ENCODE measurements at regions not wholly inside any gene's neighbourhood (a gene's known extent, or its start where the extent isn't known, plus 50 kb on each side); places are given as distances from the start of the nearest gene placed in this dataset.
"Not testable (repeated sequence)": the region's sequence is repeated elsewhere in the genome, so short reads cannot be mapped to it uniquely, and the experiment has no call there.

DNA sequence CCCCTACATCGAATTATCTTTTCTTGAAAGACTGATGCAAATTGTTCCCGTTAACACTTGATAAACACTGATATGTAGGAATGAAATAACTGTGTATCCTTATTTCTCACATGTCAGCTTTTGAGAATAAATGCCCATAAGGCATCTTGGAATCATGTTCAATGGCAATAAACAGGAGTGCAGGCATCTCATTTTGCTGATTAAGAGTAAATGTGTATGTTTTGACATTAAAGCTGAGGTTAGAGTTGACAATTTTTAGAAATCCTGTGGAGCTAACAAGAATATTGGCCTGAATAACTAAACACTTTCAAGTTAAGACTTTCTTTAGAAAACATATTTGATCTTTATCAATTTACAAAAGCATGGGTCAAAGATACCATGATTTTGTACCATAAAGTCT lies 646.2 kb upstream of the MIR17HG start:
- H3K36me3 ChIP-seq (ENCODE audit: insufficient read depth, low read length) = no peaks in the 10 kb centered on the region
- H3K9me3 ChIP-seq (ENCODE audit: control insufficient read depth, insufficient read depth, low read length) = no peaks in the 10 kb centered on the region
- no peaks in the 10 kb centered on the region for H3K4me1 ChIP-seq (ENCODE audit: insufficient read depth, low read length)
- no peak overlapping the region for H3K9ac ChIP-seq (ENCODE audit: low read depth, low read length)

DNA sequence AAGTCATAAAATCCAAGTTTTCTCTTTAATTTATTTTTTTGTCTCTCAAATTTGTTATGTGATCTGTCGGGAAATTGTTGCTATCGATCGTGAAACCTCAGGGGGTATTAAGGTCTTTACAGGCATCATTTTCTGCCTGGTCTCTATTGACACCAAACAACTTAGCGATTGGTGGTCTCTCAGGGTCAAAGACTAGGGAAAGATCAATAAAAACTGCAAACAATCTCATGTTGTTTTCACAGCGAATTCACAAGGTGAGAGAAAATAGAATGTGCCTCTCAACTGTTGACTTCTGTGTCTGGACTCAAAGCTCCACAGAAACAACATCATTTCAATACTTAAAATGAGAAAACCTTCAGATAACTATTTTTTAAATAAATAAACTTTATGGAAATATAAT lies 645.4 kb upstream of the MIR17HG start:
- Histone ChIP-seq H3K4me1 (ENCODE audit: insufficient read depth, low read length) (no peaks in the 10 kb centered on the region), H3K9me3 (ENCODE audit: control insufficient read depth, insufficient read depth, low read length) (no peaks in the 10 kb centered on the region), H3K9ac (ENCODE audit: low read depth, low read length) (no peak overlapping the region), H3K36me3 (ENCODE audit: insufficient read depth, low read length) (no peaks in the 10 kb centered on the region)

DNA sequence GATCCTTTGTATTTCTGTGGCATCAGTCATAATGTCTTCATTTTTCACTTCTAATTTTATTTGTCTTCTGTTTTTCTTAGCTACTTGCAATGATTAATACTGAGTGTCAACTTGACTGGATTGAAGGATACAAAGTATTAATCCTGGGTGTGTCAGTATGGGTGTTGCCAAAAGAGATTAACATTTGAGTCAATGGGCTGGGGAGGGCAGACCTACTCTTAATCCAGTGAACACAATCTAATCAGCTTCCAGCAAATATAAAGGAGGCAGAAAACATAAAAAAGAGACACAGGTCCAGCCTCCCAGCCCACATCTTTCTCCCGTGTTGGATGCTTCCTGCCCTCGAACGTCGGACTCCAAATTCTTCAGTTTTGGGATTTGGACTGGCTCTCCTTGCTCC lies 640.9 kb upstream of the MIR17HG start:
- no peaks in the 10 kb centered on the region for H3K4me1 ChIP-seq (ENCODE audit: insufficient read depth, low read length)

DNA sequence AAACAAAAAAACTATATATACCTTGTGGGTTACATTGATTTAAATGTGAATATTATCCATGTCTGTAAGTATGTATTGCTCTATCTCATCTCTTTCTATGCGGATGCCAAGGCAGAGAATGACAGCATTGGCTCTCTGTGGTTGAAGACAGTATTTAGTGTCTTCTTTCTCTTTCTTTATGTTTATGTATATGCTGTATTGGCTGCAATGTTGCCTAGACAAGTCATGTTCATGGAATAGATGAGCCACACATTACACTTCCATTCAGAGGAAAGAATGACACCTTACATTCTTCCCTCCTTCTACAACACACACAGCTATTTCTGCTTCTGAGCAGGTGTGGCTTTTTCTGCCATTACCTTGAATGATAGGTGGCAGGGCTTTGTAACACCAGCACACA lies 639.4 kb upstream of the MIR17HG start:
- Histone ChIP-seq H3K9ac (ENCODE audit: low read depth, low read length) (no peak overlapping the region), H3K36me3 (ENCODE audit: insufficient read depth, low read length) (no peaks in the 10 kb centered on the region), H3K4me1 (ENCODE audit: insufficient read depth, low read length) (no peaks in the 10 kb centered on the region), H3K9me3 (ENCODE audit: control insufficient read depth, insufficient read depth, low read length) (no peaks in the 10 kb centered on the region)

More for the DNA sequence above, 640.9 kb upstream of the MIR17HG start:
- Histone ChIP-seq H3K9ac (ENCODE audit: low read depth, low read length) (no peak overlapping the region), H3K9me3 (ENCODE audit: control insufficient read depth, insufficient read depth, low read length) (no peaks in the 10 kb centered on the region), H3K36me3 (ENCODE audit: insufficient read depth, low read length) (no peaks in the 10 kb centered on the region)

- no peak overlapping the region for H3K9ac ChIP-seq (ENCODE audit: low read depth, low read length)
- no peaks in the 10 kb centered on the region for H3K36me3 ChIP-seq (ENCODE audit: insufficient read depth, low read length)
- no peaks in the 10 kb centered on the region for H3K9me3 ChIP-seq (ENCODE audit: control insufficient read depth, insufficient read depth, low read length)
- no peaks in the 10 kb centered on the region for H3K4me1 ChIP-seq (ENCODE audit: insufficient read depth, low read length)
These were observed 638.2 kb upstream of the MIR17HG start for GRCh38 chr13:90709319-90709718.

GRCh38 chr13:90710164-90710759 lies 637.2 kb upstream of the MIR17HG start:
- no peak overlapping the region for H3K9ac ChIP-seq (ENCODE audit: low read depth, low read length)
- H3K4me1 ChIP-seq (ENCODE audit: insufficient read depth, low read length) = no peaks in the 10 kb centered on the region
- no peaks in the 10 kb centered on the region for H3K36me3 ChIP-seq (ENCODE audit: insufficient read depth, low read length)
- H3K9me3 ChIP-seq (ENCODE audit: control insufficient read depth, insufficient read depth, low read length) = no peaks in the 10 kb centered on the region

DNA sequence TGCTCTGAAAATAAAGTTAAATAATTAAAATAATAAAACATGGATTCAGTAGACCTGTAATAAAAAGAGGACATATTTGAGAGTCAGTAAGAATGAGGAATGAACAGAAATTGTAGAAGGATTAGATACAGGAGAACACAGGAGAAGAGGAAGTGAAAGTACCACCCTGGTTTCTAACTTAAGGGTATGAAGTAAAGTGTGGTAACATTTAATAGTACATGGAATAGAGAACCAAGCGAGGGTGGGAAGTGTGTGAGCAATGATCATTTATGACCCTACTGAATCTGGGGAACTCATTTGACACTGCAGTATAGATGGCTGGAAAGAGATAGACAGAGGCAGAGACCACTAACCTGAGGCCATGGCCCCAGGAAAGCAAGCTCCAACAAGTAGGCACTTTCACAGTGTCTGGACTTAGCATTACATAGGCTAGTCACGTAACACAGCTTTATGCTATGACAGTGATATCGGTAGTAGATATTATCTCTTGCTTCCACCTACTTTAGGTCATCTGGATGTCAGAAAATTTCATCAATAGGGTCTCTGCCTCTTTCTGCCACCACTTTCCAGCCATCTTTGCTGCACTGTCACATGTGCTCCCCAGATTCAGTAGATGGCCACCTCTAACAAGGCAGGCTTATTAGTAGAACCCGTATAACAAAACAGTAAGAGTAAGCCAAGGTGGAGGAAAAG lies 633.9 kb upstream of the MIR17HG start:
- Histone ChIP-seq H3K9ac (ENCODE audit: low read depth, low read length) (no peak overlapping the region), H3K36me3 (ENCODE audit: insufficient read depth, low read length) (no peaks in the 10 kb centered on the region), H3K4me1 (ENCODE audit: insufficient read depth, low read length) (peaks cover 7% of the 10 kb centered on the region; the same call in 1 of the 2 replicates), H3K9me3 (ENCODE audit: control insufficient read depth, insufficient read depth, low read length) (no peaks in the 10 kb centered on the region)

GRCh38 chr13:90715485-90715884 lies 632.0 kb upstream of the MIR17HG start:
- Histone ChIP-seq H3K4me1 (ENCODE audit: insufficient read depth, low read length) (peaks cover 7% of the 10 kb centered on the region; the same call in 1 of the 2 replicates), H3K36me3 (ENCODE audit: insufficient read depth, low read length) (no peaks in the 10 kb centered on the region), H3K9me3 (ENCODE audit: control insufficient read depth, insufficient read depth, low read length) (no peaks in the 10 kb centered on the region), H3K9ac (ENCODE audit: low read depth, low read length) (no peak overlapping the region)

DNA sequence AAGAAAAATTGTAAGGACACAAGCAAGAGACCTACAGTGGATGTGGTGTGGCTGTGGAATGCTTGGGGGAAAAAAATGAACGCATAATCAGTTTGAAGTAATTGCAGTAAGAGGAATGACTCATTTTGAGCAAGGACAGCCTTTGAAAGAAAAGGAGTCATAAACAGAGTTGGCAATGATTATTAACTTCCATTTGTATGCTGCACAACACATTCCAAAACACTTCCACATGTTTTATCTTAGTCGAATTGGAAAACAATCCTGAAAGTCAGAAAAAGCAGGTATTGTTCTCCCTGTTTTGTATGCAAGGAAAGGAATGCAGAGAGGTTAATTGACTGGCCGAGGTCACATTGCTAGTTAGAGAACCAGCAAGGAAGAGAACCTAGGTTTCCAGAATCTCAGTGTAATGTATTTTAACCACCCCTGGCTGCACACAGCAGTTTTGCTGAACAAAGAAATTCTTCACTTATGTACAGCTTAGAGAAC lies 630.0 kb upstream of the MIR17HG start:
- no peaks in the 10 kb centered on the region for H3K9me3 ChIP-seq (ENCODE audit: control insufficient read depth, insufficient read depth, low read length)
- peaks cover 7% of the 10 kb centered on the region; the same call in 1 of the 2 replicates for H3K4me1 ChIP-seq (ENCODE audit: insufficient read depth, low read length)
- no peak overlapping the region for H3K9ac ChIP-seq (ENCODE audit: low read depth, low read length)
- H3K36me3 ChIP-seq (ENCODE audit: insufficient read depth, low read length) = no peaks in the 10 kb centered on the region

GRCh38 chr13:90719461-90719860 lies 628.0 kb upstream of the MIR17HG start:
- Histone ChIP-seq H3K9me3 (ENCODE audit: control insufficient read depth, insufficient read depth, low read length) (no peaks in the 10 kb centered on the region), H3K9ac (ENCODE audit: low read depth, low read length) (no peak overlapping the region), H3K36me3 (ENCODE audit: insufficient read depth, low read length) (no peaks in the 10 kb centered on the region), H3K4me1 (ENCODE audit: insufficient read depth, low read length) (peaks cover 7% of the 10 kb centered on the region; the same call in 1 of the 2 replicates)

DNA sequence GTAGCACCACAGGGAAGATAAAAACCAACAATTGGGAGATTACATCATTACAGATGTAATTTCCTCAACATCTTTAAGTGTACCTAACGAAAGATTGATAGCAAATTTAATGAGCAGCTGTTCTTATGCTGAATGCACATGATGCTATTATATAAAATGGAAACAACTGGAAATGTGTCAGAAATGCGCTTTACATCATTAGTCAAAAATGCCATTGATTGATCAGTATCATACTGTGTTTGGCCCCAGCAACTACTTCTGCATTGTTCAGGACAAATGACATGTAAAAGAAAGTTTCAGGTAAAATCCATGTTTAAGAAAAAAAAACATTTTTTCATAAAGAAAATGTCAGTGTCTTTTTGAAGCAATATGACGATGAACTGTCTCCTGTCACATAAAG lies 625.5 kb upstream of the MIR17HG start:
- Histone ChIP-seq H3K36me3 (ENCODE audit: insufficient read depth, low read length) (no peaks in the 10 kb centered on the region), H3K9ac (ENCODE audit: low read depth, low read length) (no peak overlapping the region), H3K4me1 (ENCODE audit: insufficient read depth, low read length) (peaks cover 7% of the 10 kb centered on the region; the same call in 1 of the 2 replicates)

DNA sequence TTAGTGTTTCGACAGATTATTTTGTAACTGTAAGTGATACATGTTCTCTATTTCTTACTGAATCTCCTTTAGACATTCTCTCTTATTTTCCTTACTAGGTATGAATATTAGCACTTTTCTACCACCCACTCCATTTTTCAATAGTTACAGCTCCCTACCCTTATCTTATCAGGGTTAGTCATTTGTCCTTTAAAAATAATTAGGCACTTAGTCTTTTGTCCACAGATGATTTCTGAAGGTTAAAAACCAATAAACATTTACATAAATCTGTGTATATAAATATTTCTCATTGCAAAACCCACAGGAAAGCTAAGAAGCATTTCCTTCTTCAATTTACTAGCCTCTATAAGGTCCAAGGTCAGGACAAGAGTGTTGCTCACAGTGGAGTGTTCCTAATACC lies 624.1 kb upstream of the MIR17HG start:
- Histone ChIP-seq H3K4me1 (ENCODE audit: insufficient read depth, low read length) (no peaks in the 10 kb centered on the region), H3K9me3 (ENCODE audit: control insufficient read depth, insufficient read depth, low read length) (no peaks in the 10 kb centered on the region), H3K36me3 (ENCODE audit: insufficient read depth, low read length) (no peaks in the 10 kb centered on the region), H3K9ac (ENCODE audit: low read depth, low read length) (no peak overlapping the region)

More for the DNA sequence above, 625.5 kb upstream of the MIR17HG start:
- no peaks in the 10 kb centered on the region for H3K9me3 ChIP-seq (ENCODE audit: control insufficient read depth, insufficient read depth, low read length)

- no peak overlapping the region for H3K9ac ChIP-seq (ENCODE audit: low read depth, low read length)
- no peaks in the 10 kb centered on the region for H3K9me3 ChIP-seq (ENCODE audit: control insufficient read depth, insufficient read depth, low read length)
- H3K36me3 ChIP-seq (ENCODE audit: insufficient read depth, low read length) = no peaks in the 10 kb centered on the region
- no peaks in the 10 kb centered on the region for H3K4me1 ChIP-seq (ENCODE audit: insufficient read depth, low read length)
These were observed 621.1 kb upstream of the MIR17HG start for GRCh38 chr13:90726375-90726774.

- peaks cover 5% of the 10 kb centered on the region; the same call in 1 of the 2 replicates for H3K9me3 ChIP-seq (ENCODE audit: control insufficient read depth, insufficient read depth, low read length)
These were observed 615.4 kb upstream of the MIR17HG start for GRCh38 chr13:90732049-90732448.

DNA sequence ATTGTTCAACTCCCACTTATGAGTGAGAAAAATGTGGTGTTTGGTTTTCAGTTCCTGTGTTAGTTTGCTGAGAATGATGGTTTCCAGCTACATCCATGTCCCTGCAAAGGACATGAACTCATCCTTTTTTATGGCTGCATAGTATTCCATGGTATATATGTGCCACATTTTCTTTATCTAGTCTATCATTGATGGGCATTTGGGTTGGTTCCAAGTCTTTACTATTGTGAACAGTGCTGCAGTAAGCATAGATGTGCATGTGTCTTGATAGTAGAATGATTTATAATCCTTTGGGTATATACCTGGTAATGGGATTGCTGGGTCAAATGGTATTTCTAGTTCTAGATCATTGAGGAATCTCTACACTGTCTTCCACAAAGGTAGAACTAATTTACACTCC lies 613.0 kb upstream of the MIR17HG start:
- not testable (repeated sequence) for H3K9me3 ChIP-seq (ENCODE audit: control insufficient read depth, insufficient read depth, low read length); H3K36me3 ChIP-seq (ENCODE audit: insufficient read depth, low read length); H3K9ac ChIP-seq (ENCODE audit: low read depth, low read length); H3K4me1 ChIP-seq (ENCODE audit: insufficient read depth, low read length)

More at GRCh38 chr13:90732049-90732448, 615.4 kb upstream of the MIR17HG start:
- Histone ChIP-seq H3K4me1 (ENCODE audit: insufficient read depth, low read length) (no peaks in the 10 kb centered on the region), H3K9ac (ENCODE audit: low read depth, low read length) (no peak overlapping the region), H3K36me3 (ENCODE audit: insufficient read depth, low read length) (no peaks in the 10 kb centered on the region)

Data from ES-I3 (cell line).